ENCODE measurements at regions not wholly inside any gene's neighbourhood (a gene's known extent, or its start where the extent isn't known, plus 50 kb on each side); places are given as distances from the start of the nearest gene placed in this dataset.

DNA sequence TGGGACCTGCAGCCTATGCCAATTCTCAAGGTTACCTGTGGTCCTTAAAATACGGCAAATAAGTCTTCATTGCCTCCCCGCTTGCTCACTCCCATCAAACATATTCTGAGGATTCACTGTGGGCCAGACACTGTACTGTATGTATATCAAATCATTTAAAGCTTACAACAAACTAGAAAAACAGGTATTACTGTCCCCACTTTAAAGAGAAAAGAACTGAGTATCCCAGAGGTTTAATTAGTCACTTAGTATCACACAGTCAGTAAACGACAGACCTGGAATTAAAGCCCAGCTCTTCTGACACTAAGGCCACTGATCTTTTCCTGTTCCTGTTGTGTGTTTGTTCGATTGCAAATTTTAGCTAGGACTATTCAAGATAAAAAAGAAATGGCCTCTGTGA, 248.2 kb downstream of the ACTL7B start:
- DNase-seq (ENCODE audit: low spot score) = no peak

DNA sequence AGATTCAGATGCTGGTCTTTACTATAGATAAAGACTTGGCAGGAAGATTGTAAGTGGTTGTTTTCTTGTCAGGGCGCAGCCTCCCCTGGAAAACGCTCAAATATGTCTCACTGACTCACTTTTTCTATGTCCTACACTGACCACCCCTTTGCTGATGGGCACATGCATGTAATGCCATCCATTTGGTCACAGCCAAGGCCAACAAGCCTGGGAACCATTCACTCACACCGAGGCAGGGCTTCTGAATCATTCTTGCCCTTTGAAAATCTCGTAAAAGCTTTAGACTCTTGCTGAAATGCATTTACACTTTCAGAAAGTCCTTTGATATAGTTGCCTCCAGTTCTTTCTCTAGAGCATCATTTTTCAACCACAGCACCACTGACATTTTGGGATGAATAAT, 249.4 kb downstream of the ACTL7B start:
- no peak for DNase-seq (ENCODE audit: low spot score)

DNA sequence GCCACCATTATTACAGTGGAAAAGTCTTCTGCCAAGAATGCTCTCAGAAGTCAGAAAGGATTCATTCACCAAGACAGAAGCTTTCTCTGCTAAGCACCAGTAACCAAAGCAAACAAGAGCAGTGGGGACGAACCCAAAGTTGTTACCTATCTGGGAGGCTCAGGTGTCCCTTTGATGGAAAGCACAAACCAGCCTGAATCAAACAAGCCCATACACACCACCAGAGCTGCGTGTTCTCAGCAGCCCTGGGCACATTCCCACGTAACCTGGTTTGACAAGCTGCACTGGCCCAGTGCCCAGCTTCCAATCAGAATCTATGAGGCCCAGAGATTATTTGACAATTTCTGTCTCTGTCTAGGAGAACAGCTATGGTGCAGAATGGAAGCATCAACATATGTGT, 252.6 kb downstream of the ACTL7B start:
- peak; percentile 17 for DNase-seq (ENCODE audit: low spot score)

DNA sequence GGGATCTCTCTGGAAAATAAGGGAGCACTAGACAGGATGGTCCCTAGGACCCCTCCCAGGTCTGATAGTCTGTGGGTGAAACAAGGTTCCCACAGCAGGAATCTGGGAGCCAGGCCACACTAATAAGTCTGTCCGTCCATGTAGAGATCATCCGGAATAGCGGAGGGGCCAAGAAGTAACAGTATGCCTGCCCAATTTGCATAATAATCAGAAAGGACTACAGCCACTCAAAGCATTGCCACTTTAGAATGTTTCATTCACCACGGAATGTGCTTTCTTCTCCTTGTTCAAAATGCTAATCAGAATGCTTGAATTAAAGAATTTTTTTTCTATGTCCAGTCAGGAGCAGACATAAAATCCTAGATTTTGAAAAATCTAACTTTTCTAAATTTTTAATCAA, 254.9 kb downstream of the ACTL7B start:
- DNase-seq (ENCODE audit: low spot score) = no peak

DNA sequence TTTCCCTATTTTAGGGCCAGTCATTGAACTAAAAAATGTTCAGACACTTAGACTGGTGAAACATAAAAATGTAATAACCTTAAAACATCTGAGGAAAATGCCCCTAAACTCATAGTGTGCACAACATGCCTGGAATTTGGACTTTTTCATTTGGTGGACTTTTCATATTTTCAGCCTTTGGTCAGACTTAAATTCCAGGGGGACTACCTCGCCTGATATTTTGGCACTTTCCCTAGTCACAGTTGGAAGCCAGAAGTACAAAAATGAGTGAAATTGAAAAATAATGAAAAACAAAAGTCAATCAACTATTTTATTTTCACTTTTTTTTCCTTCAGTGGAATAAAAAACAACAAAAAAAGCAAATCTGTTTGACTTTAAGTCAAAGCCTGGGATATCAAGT, 256.2 kb downstream of the ACTL7B start:
- DNase-seq (ENCODE audit: low spot score) = no peak

DNA sequence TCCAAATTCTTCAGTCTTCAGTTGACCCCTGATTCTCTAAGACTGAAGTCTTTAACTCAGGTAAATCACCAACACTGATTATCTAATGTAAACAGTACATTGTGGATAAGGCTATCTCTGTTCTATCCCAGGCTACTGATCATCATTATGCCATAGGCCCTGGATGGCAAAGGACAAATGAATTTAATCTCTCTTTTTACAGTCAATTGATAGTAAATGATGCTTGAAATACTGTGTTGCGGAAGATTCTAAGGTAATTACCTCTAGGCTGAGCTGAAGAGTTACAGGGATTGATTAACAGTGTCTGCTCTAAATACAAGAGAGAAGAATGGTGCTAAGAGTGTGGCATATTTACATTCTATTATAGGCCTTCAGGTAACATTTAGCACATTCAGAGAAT, 264.7 kb downstream of the ACTL7B start:
- no peak for DNase-seq (ENCODE audit: low spot score)

DNA sequence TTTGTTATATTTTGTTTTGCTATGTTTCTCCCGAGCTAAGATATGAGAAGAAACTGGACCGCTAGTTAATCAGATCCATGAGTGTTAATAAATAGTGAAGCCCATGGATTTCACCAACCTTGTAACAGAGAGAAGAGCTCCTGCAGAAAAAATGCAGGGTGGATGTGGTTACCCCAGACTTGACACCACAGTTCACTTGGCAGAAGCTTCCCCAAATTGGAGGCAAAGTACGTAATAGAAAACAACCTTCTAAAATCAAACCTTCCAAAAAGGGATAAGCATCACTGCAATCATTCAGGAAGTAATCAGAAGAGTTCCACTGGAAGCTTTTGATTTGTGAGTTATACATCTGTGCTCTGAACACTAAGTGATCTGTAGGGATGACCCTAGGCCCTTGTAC, 267.5 kb downstream of the ACTL7B start:
- DNase-seq (ENCODE audit: low spot score) = no peak

DNA sequence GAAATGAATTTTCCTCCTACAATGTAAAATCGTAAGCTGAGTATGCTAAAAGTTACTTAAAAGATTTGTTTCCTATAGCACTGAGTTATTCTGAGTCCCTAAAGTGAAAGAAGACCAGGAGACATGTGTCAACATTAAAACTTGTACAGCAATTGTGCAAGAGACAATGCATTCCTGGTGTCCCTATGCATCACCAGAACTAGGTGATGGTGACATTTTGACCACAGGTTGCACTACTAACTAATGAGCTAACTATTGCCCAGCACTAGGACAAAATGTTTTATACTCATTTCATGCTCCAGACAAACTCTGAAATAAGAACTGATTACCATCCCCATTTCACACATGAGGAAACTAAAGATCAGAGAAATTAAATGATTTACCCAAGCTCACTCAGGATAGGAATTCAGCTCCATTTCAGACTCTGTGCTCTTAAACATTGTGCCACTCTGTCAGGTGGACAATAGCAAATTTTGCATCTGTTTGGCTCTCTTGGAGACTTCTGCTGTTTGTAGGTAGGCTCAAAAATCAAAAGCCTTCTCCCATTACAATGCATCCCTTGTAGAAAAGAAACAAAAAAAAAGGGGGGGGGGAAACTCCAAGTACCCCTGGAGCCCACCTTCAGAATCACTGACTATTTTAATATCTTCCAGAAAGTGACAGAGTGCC, 269.2 kb downstream of the ACTL7B start:
- DNase-seq (ENCODE audit: low spot score) = no peak

DNA sequence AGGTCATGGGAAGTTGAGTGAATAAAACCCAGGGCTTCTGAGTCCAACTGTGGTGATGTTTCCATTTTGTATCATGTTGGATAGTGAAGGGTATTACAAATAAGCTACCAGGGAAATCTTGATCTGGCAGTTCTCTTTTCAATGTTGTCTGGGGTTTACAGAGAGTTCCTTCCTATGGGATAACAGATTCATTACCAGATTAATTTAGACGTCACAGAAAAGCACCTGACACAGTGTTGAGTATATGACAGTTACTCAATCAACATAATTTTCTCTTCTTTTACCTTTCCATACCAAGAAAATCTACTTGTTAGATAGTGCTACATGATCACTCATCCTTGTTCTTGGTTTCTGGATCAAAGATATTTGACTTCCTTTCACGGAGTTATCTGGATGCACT, 270.9 kb downstream of the ACTL7B start:
- no peak for DNase-seq (ENCODE audit: low spot score)

DNA sequence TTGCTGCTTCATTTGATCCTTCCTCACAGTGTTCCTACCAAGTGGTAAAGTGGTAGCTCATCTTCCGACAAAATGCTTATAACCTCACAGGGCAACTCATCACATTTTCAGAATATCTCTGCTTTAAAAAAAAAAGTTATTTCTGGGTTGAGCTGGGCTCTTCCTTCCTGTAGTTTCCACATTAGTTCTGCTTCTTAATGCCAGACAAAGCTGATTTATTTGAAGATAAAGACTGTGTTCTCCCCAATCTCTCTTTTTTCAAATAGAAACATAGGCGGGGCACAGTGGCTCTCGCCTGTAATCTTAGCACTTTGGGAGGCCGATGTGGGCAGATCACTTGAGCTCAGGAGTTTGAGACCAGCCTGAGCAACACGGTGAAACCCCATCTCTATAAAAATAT, 273.1 kb downstream of the ACTL7B start:
- no peak for DNase-seq (ENCODE audit: low spot score)

DNA sequence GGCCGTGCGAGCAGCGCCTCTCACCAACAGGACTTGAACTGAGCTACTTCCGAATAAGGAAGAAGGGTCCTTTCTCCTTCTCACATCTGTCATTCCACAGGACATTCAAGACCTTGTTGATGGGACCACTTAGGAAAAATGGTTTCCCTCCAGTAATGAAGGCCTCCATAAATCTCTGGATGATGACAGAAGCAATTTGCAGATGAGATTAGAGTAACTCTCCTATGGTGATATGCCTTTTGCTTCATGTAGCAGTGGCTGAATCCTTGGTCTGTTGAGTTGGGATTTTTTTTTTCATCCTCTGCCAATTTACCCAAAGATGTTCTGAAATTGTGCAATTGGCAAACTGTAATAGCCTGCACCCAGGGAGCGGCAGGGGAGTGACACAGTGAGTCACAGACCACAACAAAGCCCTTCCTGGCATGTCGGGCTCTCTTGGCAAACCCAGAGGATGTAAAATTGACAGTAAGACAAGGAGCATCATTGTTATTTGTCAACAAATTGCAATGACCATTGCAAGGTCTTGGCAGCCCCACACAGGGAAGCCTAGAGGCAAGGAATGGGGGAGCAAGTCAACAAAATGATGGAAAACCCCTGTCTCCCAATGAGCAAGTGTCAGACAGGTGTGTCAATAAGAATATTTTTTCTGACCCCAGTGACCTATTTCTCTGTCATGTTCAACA, 275.9 kb downstream of the ACTL7B start:
- DNase-seq (ENCODE audit: low spot score) = peak; percentile 53

DNA sequence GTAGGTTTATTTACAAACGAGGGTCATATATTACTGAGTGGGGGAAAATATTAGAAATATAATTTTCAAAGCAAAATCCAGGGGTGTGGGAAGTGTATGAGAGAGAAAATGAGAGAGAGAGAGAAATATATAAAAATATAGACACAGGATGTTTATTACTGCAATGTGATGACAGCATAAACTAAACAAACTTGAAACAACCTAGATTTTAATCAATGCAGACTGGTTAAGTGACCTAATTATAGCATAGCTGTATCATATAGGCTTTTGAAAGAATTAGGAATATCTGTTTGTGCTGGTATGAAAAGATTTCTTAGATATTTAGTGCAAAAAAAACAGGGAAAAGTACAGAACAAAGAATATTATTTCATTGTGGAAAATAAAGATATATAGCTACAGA, 280.5 kb downstream of the ACTL7B start:
- no peak for DNase-seq (ENCODE audit: low spot score)

DNA sequence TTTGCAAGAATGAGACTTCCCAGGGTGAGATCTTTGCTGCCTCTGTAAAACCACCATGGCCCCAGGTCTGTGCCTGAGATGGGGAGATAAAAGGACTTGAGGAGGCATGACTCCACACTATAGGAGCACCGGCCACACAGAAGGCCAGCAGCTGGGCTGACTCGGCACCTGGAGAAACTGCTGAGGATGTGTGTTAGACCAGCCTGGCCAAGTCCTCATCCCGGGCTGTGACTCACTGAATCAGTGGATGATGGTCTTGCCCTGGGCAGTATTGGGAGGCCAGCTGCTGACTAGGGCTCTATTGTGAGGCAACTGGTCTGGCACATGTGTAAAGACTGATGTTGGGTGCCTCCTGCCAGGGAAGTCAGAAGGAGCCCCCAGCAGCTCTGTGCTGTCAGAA, 286.2 kb downstream of the ACTL7B start:
- no peak for DNase-seq (ENCODE audit: low spot score)

DNA sequence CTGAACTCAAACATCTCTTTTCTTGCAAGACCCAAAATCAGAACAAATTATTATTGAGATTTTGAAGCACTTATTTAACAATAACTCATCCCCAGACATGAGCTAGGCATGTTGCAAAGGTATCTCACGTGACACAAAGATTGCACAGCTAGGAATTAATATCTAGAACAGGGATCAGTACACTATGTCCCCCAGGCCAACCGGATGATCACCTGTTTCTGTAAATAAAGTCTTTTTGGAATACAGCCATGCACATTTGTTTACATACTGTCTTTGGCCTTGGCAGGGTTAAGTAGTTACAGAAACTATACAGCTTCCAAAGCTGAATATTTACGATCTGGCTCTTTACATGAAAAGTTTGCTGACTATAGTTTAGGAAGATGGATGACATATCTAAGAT, 287.7 kb downstream of the ACTL7B start:
- no peak for DNase-seq (ENCODE audit: low spot score)

DNA sequence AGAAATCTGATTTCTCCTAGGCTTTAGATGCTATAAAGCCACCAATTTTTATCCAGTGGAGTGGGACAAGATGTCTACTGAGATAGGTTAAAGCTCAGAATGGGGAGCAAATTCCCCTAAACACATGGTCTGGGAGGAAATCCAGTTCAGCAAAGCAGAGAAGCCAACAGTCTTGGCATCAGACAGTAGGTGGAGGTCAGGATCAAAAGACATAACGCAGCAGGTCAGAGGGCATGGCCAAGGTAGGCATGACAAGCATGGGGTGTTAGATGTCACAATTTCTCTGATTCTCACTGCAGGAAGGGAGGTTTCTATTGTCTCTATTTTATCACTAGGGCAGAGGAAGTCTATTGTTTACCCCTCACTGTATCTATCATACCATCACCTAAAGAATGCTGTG, 288.2 kb downstream of the ACTL7B start:
- no peak for DNase-seq (ENCODE audit: low spot score)

DNA sequence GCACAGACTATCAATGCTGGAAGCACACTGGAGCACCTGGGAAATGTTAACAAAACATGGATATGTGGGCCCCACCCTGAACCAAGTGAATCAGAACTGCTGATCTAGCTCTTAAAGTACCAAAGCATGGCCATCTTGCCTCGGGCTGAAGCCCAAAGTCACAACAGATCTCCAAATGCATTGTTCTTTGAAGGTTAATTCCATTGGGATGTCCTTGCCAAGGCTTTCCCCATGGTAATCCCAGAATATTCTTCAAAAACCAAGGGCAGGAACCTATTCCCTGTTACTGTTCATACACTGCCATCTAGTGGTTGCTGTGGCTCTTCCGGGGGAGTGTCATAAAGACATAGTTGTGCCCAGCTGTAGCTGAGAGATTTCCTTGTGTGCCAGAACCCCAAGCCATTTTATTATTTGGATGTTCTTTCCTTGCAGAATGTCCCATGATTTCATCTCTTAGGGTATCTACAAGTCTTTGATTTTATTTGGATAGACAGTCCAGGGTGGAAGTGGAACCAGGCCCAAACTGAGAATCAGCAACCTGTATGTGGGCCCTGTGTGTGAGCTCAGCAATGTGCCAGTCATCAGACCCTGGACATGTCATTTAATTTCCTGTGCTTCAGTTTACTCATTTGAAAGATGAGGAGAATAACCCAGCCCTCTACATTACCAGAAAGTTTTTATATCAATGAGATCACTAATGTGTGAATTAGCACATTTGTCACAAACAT, 290.0 kb downstream of the ACTL7B start:
- peak; percentile 93 for DNase-seq (ENCODE audit: low spot score)

DNA sequence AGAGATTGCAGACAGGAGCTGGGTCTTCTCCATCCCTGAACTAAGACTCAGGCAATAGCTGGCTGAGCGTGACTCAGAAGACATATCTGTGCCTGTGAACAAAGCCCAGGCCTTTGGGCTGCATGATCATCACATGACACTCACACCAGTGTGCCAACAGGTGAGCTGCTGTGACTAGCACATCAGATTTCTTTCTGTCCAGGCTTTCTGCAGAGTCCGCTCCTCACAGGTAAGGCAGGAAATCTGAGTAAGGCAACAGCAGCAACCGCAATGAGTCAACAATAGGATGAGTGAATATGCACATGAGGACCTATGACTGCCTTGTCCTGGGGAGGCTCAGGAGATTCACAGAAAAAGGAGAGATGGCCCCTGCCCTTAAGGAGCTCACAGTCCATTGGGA, 293.6 kb downstream of the ACTL7B start:
- DNase-seq (ENCODE audit: low spot score) = no peak

DNA sequence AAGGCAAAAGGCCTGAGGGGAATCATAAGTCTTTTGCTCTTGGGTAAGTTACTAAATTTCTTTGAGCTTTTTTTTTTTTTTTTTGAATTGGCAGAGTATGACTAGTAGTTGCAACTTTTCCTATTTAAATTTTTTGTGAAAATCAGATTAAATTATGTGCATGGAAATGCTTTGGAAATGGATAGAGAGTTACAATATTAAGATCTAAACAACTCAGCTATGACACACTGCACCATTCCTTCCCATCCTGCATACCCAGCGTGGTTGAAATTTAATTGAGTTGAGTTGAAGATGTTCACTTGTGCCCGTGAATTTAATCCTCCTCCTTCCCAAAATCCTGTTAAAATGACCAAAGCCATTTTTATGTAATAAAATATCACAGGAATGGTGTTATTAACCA, 296.4 kb downstream of the ACTL7B start:
- DNase-seq (ENCODE audit: low spot score) = no peak

DNA sequence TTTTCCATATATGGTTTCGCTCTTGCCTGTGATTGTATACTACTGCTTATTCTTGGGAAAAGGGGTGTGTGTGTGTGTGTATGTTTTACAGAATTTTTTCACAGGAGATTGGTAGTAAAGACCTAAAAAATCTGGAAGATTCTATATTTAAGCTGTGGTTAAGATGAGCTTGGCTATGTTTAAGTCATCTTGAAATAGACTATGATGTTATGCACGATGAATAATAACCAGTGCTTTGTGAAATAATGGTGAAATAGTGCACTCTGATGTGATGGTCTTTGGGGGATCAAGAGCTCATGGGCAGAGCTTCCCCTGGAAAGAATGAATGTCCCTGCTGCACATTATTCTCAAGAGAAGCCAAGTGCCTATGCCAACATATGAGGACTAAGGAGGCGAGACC, 301.0 kb downstream of the ACTL7B start:
- DNase-seq (ENCODE audit: low spot score) = no peak

DNA sequence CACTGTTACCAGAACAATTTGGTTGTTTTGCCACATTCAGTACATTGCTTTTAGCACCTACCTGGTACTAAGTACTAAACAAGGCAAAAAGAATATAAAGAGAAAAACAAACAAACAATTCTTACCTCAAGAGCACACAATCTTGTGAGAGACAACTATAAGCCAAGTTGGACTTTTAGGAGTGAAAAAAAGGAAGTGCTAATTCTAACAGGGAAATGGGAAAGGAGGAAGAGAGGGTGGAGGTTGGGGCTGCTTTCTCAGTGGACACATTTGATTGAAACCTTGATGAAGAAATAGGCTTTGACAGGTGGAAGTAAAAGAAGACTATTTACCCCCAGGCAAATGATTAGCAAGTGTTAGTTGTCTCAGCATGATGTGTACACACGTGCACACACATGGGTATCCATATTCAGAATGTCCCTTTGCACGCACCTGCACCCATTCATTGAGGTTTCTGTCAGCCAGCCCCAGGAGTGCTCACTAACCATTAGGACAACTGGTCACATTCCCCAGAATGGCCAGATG, 302.6 kb downstream of the ACTL7B start:
- DNase-seq (ENCODE audit: low spot score) = no peak

DNA sequence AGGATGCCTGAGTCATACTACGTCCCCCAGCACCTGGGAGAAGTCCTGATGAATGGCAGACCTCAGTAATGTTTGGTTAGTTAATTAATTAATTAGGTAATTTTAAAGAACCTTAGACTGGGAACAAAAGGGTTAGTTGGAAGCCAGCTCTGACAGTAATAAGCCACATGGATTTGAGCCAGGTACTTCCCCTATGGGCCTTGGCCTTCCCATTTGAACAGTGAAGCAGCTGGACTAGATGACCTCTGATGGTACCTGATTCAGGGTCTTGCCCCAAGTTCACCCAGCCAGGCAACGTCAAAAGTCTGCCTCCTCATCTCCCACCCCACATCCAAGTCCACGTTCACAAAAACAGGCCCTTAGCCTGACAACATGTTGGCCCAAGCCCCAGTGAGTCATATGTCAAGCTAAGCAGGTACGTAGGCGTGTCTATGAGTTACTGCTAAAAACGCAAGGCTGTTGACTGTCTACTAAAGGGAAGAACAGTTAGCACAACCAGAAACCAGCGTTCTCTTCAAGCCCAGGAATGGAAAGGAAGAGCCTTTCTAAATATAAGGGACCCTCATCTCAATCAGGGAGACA, 303.2 kb downstream of the ACTL7B start:
- no peak for DNase-seq (ENCODE audit: low spot score)

DNA sequence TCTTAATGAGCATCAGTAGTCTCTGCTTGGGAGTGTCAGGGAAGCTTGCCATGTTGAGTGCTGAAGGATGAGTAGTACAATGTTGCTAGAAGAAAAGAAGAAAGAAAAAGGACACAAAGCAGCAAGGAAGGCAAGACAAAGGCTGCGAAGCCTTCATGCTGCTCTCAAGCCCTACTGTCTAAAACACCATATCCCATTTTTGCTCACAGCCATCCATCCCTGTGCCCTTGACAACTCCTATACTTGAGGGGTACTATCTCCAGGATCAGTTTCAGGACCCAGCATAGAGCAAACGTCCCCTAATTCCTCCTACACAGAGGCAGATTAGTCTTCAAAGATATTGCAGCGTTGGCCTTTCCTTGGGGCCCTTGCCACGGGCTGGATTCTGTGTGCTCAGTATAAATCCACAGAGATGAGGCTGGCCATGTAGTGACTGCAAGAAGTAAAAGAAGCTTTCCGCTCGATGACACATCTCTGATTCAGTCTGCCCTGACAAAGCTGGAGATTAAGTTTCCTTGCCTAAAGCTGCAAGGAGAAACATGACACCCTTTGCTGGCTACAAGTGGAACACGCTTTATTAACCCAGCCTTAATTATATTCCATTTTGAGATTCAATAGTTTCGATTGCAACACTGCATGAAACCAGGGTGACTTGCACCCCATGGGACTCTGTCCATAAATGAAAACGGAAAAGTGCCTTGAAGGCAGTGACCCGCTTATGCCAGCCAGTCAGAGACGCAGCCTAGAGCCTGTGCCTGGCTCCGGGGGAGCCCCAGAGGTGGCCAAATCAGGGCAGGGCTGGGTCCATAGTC, 304.6 kb downstream of the ACTL7B start:
- DNase-seq (ENCODE audit: low spot score) = no peak
